Vagina (tissue), 2 donors: ENCODE measurements at regions not wholly inside any gene's neighbourhood (a gene's known extent, or its start where the extent isn't known, plus 50 kb on each side); places are given as distances from the start of the nearest gene placed in this dataset.

Source experiments
- POLR2A ChIP-seq, 2 donors: fragments of 450-650 bp; IDR thresholded peaks; one replicate each; pipeline ENCODE4 v1.6.1; 2017; ENCODE audit warnings: antibody characterized with exemption in 2 of 2, mild to moderate bottlenecking in 2 of 2, moderate library complexity in 2 of 2
- TF ChIP-seq, protein P1 (sequence below), 3 experiments: fragments of 450-650 bp in 2 of 3; fragments of 200-600 bp in 1 of 3; sonication (generic) in 1 of 3; IDR thresholded peaks; one replicate each; pipeline ENCODE4 v1.5.1; 2017 to 2019; ENCODE audit warnings: antibody characterized with exemption in 3 of 3, mild to moderate bottlenecking in 2 of 3, moderate library complexity in 2 of 3

DNA sequence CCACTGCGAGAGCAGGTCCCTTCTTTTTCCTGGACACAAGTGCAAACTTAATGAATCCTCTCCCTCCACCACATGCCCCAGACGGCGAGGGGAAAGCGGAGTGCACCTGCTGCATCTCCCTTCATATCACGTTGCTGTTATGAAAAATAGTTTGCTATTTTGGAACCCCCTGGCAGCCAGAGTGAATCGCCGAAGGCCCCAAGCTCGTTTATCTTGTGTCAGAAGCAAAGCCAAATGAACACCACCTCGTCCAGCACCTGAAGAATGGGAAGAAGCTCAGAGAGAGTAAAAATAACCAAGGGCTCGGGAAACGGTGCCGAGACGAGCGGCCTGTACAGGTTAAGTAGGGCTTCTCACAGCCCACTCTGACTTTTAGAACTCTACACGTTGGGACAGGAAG is 394.6 kb upstream of the RORA start:
- TF ChIP-seq, protein P1, sequence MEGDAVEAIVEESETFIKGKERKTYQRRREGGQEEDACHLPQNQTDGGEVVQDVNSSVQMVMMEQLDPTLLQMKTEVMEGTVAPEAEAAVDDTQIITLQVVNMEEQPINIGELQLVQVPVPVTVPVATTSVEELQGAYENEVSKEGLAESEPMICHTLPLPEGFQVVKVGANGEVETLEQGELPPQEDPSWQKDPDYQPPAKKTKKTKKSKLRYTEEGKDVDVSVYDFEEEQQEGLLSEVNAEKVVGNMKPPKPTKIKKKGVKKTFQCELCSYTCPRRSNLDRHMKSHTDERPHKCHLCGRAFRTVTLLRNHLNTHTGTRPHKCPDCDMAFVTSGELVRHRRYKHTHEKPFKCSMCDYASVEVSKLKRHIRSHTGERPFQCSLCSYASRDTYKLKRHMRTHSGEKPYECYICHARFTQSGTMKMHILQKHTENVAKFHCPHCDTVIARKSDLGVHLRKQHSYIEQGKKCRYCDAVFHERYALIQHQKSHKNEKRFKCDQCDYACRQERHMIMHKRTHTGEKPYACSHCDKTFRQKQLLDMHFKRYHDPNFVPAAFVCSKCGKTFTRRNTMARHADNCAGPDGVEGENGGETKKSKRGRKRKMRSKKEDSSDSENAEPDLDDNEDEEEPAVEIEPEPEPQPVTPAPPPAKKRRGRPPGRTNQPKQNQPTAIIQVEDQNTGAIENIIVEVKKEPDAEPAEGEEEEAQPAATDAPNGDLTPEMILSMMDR (IDR thresholded peaks at IDR 0.05) = no peak
- TF ChIP-seq POLR2A (IDR thresholded peaks at IDR 0.05) = no peak
